CD4-positive, alpha-beta T cell treated with Interleukin-2 at 100 ng/mL for 4 hours (primary cell): ENCODE measurements at regions not wholly inside any gene's neighbourhood (a gene's known extent, or its start where the extent isn't known, plus 50 kb on each side); places are given as distances from the start of the nearest gene placed in this dataset.

Source experiments
- DNase-seq: peaks from one replicate; pipeline ENCODE4 v3.0.0-alpha.2; 2020; ENCODE audit warnings: low spot score

GRCh38 chr9:108606401-108606800, 249.4 kb downstream of the ACTL7B start:
- no peak for DNase-seq

GRCh38 chr9:108603141-108603540, 252.6 kb downstream of the ACTL7B start:
- DNase-seq = no peak

- no peak for DNase-seq
These were observed 254.9 kb downstream of the ACTL7B start for GRCh38 chr9:108600896-108601295.

- no peak for DNase-seq
These were observed 256.2 kb downstream of the ACTL7B start for GRCh38 chr9:108599571-108599970.

GRCh38 chr9:108591121-108591520, 264.7 kb downstream of the ACTL7B start:
- DNase-seq = no peak

- no peak for DNase-seq
These were observed 267.5 kb downstream of the ACTL7B start for GRCh38 chr9:108588246-108588645.

GRCh38 chr9:108586471-108587139, 269.2 kb downstream of the ACTL7B start:
- DNase-seq = no peak

GRCh38 chr9:108584860-108585259, 270.9 kb downstream of the ACTL7B start:
- no peak for DNase-seq

GRCh38 chr9:108582726-108583125, 273.1 kb downstream of the ACTL7B start:
- DNase-seq = no peak

- no peak for DNase-seq
These were observed 275.9 kb downstream of the ACTL7B start for GRCh38 chr9:108579757-108580439.

- no peak for DNase-seq
These were observed 280.5 kb downstream of the ACTL7B start for GRCh38 chr9:108575276-108575675.

- no peak for DNase-seq
These were observed 286.2 kb downstream of the ACTL7B start for GRCh38 chr9:108569624-108570023.

- DNase-seq = no peak
These were observed 287.7 kb downstream of the ACTL7B start for GRCh38 chr9:108568093-108568492.

- no peak for DNase-seq
These were observed 288.2 kb downstream of the ACTL7B start for GRCh38 chr9:108567571-108567970.

- no peak for DNase-seq
These were observed 290.0 kb downstream of the ACTL7B start for GRCh38 chr9:108565651-108566378.

GRCh38 chr9:108562176-108562575, 293.6 kb downstream of the ACTL7B start:
- no peak for DNase-seq

- no peak for DNase-seq
These were observed 296.4 kb downstream of the ACTL7B start for GRCh38 chr9:108559432-108559831.

GRCh38 chr9:108554831-108555230, 301.0 kb downstream of the ACTL7B start:
- no peak for DNase-seq

GRCh38 chr9:108553111-108553635, 302.6 kb downstream of the ACTL7B start:
- DNase-seq = no peak

- no peak for DNase-seq
These were observed 303.2 kb downstream of the ACTL7B start for GRCh38 chr9:108552459-108553040.

- no peak for DNase-seq
These were observed 304.6 kb downstream of the ACTL7B start for GRCh38 chr9:108551030-108551841.

- DNase-seq = no peak
These were observed 305.7 kb downstream of the ACTL7B start for GRCh38 chr9:108550106-108550505.
